Suprapubic skin (tissue), 4 donors: ENCODE measurements at regions not wholly inside any gene's neighbourhood (a gene's known extent, or its start where the extent isn't known, plus 50 kb on each side); places are given as distances from the start of the nearest gene placed in this dataset.

Experiments
- CTCF ChIP-seq, 2 donors: fragments of 200-600 bp in 1 of 2; fragments of 450-650 bp in 1 of 2; sonication (generic) in 1 of 2; IDR thresholded peaks; one replicate each; pipeline ENCODE4 v1.5.1; 2016 to 2019; ENCODE audit warnings: antibody characterized with exemption in 2 of 2, mild to moderate bottlenecking in 1 of 2, moderate library complexity in 1 of 2
- EP300 ChIP-seq: sonication (generic); formaldehyde crosslinking; IDR thresholded peaks from one replicate; pipeline ENCODE4 v1.6.1; 2017; ENCODE audit warnings: antibody characterized with exemption
- POLR2A ChIP-seq, 2 donors: fragments of 450-650 bp; IDR thresholded peaks; one replicate each; pipeline ENCODE4 v1.6.1; 2017; ENCODE audit warnings: antibody characterized with exemption in 2 of 2, mild to moderate bottlenecking in 2 of 2, moderate library complexity in 2 of 2
- POLR2AphosphoS5 ChIP-seq, 3 donors: sonication (generic); formaldehyde crosslinking; IDR thresholded peaks; one replicate each; pipeline ENCODE4 v1.6.1; 2017; ENCODE audit warnings: antibody characterized with exemption in 3 of 3

GRCh38 chr17:72494566-72494965 is 373.7 kb downstream of the SOX9 start:
- TF ChIP-seq CTCF (IDR thresholded peaks at IDR 0.05) = no peak
- no peak for TF ChIP-seq POLR2A (IDR thresholded peaks at IDR 0.05)
- no peak for TF ChIP-seq EP300
- no peak for TF ChIP-seq POLR2AphosphoS5 (IDR thresholded peaks at IDR 0.05)
